Activated CD4-positive, alpha-beta T cell treated with anti-CD3 and anti-CD28 coated beads, Interleukin-2, amount 50 U/mL, for 16 hours (primary cell): ENCODE measurements at regions not wholly inside any gene's neighbourhood (a gene's known extent, or its start where the extent isn't known, plus 50 kb on each side); places are given as distances from the start of the nearest gene placed in this dataset.
"Not testable (repeated sequence)": the region's sequence is repeated elsewhere in the genome, so short reads cannot be mapped to it uniquely, and the experiment has no call there.

Experiments
- DNase-seq: peaks from one replicate; pipeline ENCODE4 v3.0.0-alpha.2; 2020

DNA sequence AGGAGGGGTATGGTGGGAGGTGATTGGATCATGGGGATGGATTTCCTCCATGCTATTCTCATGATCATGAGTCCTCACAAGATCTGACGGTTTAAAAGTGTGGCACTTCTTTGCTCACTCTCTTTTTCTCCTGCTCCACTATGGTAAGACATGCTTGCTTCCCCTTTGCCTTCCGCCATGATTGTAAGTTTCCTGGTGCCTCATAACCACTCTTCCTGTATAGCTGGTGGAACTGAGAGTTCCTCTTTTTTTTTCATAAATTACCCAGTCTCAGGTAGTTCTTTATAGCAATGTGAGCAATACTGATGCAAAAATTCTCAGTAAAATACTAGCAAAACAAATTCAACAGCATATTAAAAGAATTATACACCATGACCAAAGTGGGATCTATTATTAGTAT is 728.5 kb upstream of the SLC8A1 start:
- no peak for DNase-seq

DNA sequence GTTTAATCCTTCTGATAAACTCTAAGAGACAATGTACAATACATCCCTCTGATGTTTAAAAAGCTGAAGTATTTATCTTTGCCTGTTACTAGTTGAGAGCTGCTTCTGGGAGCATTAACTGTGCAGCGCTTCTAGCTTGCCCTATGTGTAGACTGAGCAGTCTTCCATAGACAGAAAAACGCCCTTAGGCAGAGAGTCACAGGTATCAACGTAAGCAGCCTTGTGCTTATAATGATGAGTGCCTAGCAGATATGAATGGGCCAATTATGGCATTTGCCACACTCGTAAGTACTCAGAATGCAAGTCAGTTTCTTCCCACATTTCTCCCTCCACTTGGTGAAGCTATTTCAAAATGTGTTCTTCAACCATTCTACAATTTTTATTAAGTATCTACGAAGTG is 731.1 kb upstream of the SLC8A1 start:
- no peak for DNase-seq

DNA sequence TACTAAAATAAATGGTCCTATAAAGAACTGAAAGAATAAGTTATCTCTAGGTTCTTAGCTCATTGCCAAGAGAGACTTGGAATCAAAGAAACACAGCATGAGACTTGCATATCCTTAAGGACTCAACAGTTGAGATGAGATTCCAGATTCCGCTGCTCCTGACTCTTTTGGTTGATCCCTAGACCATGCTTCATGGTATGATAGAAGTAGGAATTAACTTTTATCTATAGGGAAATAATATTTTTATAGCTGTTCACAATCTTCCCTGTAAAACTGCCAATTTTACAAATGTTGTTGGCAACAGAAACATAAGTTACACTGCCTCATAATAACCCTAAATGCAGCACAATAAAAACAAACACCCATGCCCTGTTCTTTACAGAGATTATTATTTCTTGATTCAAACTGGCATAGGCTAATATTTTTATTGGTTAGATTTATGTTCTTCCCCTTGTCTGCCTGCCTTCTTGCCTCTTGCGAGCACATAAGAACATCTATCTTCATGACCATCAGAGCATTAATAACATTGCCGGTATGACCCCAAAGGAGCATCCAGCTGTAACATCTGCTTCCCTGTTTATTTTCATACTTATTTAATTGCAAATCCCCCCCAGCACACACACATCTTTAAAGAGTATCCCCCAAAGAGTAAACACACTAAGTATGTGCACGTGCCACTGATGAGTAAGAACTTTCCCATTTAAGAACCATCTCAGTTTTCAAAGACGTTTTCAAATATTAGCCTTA is 735.7 kb upstream of the SLC8A1 start:
- DNase-seq = no peak

DNA sequence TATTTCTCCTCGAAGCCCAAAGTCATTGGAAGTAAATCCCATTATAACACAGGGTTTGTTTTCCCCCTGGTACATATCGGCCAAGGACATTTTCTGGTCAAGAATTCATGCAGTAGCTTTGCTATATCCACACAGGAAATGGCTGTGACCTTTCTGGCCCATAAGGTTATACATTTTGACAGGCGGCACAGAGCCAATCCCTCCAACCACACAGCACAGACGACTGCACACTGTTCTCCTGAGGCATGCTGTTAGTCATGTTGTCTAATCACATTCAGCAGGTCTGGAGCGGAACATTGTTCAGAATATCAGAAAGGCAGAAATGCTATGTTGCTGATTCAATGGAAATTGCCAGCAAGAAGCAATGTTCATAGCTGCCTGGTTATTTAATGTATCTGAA is 742.3 kb upstream of the SLC8A1 start:
- DNase-seq = no peak

DNA sequence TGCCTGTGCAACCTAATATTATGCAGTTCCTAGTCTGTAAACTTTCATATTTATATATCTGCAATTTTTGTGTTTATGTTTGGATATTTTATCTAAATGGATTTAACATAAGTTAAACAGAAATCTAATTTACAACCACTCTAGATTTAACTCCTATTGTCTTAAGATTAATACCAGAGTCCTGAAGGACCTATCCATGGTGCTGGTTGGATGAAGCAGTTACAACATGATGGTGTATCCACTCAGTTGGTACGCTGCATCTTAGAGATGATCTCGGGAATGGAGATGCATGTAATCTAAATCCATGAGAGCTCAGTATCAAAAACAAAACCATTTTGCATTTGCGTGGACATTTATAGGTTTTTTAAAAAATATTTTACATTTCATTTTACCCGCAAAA is 745.9 kb upstream of the SLC8A1 start:
- no peak for DNase-seq

DNA sequence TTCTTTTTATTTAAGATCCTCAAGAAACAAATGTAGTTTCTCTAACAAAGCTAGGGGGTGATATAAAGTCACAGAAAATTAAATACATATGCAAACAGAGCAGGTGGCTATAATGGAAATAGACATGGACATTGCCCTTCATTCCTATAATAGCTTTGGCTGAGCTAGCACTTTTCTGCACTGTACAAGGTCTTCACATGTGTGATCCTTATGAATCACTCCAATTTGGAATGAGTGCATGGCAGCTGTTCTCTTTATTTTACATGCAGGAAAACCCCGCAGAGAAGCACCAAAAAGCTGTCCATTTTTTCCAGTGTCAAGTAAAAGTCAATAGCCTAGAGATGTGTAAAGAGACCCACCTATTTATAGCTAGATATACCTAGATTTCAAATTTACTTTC is 747.4 kb upstream of the SLC8A1 start:
- DNase-seq = no peak

DNA sequence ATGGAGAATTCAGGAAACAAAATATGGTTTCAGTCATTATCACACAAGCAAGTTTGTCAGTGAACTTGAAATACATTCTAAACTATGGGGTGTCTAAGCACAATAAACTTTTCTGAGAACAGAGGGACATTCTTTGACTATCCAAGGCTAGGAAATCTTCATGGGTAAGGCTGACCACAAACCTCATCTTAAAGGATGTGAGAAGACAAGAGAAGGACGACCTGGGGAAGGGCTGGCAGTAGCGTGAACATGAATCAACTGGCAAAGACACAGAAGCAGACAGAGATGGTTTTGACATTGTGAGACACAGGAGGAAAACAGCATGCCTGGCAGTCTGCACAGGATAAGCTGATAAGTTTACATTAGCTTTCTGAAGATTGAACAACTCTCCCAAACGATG is 752.4 kb upstream of the SLC8A1 start:
- no peak for DNase-seq

DNA sequence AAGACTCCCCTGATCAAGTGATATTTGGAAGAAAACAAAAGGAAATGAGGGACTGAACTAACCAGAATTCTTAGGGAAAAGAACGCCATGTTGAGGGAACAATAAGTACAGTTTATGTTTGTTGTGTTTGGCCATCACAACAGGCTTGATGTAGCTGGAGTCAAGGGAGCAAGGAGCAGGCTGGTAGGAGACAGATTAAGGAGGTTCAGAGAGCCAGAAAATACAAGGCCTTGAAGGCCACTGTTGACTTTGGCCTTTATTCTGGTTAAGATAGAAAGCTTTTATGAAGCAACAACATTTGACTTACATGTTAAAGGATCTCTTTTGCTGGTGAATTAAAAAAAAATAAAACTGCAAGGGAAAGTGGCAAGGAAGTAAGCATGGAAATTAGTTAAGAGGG is 754.1 kb upstream of the SLC8A1 start:
- DNase-seq = no peak

DNA sequence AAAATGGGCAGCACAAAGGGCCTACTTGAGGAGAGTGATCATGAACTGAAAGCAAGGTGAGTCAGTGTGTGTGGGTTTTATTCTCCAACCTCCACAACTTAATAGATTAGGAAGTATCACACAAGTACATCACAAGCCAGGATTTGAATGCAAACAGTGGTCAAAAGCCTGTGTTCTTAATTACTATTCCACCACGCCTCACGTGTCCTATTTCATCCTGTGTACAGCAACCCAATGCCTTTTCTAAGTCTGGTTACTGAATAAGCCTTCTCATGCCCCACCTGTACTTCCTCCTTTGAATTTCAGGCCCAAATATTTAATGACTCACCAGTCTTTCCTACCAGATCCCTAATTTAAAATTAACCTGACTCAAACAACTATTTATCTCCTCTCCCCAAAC is 755.7 kb upstream of the SLC8A1 start:
- DNase-seq = no peak

DNA sequence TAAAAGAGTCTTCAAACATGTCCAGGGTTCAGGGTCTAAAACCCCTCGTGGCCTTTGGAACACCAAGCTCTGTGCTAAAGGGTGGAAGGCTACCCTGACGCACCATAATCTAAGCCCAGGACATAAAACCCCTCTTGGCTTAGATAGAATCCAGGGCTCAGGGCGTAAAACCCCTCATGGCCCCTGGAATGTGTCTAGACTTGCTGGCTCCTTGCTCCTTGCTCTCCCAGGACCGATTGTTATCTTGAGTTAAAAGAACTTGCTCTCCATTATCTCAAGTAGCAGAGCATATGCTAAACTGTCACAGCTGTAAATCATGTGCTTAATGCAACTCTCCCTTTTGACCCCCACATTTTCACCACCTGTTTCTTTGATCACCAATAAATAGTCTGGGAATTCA is 758.1 kb upstream of the SLC8A1 start:
- not testable (repeated sequence) for DNase-seq

DNA sequence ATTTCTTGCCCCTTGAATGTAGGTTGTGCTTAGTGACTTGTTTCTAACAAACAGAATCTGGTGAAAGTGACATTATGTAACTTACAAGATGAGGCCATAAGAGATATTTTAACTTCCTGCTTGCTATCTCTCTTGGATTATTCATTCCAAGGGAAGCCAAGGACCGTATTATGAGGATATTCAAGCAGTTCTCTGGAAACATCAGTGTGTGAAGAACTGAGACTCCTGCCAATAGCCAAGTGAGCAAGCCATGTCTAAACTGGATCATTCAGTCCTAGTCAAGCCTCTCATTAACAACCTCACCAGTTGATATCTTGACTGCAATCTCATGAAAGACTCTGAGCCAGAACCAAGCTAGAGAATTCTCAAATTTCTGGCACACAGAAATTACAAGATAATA is 765.1 kb upstream of the SLC8A1 start:
- DNase-seq = no peak

DNA sequence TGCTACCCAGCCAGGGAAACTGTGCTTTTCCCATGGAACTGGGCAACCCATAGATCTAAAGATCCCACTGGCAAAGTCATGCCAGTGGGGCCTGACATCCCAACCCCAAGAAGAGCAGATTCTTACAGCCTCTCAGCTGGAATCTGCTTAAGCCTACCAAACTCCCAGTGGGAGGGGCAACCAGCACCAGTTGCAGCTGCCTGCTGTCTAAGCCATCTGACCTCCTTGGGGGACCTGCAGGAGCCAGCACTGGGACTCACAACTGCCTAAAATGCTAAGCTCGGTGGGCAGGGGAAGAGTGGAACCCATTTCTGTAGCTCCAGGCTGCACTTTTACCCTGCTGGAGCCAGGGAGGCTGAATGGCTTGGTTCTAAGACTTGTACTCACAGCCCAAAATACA is 770.7 kb upstream of the SLC8A1 start:
- no peak for DNase-seq

DNA sequence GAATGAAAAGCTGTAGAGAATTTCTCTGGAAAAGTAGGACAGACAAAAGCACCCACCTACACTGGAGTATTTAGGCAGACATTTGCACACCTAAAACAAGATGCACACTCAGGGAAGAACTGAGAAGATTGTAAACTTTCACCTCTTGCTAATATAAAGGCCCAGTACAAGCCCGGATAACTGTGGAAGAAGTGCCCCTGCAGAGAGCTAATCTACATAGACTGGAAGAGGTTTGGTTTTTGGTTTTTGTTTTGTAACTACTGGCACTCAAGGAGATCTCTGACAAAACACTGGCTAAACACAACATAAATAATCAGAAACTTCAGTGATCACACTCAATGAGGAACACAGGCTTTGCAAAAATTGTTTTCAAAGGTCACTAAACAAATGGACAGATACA is 782.2 kb upstream of the SLC8A1 start:
- no peak for DNase-seq

DNA sequence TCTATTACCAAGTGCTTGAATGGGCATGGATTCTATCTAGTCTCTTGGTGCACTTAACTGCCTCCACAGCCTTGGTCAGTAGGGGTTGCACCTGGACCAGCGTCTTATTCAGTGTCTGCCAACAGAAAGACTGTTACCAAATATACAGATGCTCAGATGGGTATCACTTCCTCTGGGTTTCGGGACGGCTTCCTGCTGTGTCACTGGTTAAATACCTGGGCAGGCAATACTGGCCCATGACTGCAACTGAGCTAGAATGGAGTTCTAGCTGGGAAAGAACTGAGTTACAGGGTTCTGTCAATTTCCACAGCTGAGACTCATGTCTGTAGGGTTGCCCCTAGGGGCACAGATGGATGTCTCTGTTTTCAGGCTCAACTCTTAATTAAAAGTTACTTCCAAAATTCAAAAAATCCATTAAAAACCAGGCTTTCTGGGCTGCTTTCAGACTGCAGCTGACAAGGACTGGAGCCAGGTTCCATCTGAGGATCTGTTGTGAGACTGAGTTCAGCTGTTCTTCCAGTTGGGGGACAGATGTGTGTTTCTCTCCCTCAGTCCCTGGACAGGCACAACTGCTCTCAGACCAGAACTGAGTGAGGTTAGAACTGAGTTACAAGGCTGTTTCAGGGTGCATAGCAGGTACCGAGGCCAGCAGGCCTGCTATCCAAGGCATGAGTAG is 789.6 kb upstream of the SLC8A1 start:
- DNase-seq = no peak

DNA sequence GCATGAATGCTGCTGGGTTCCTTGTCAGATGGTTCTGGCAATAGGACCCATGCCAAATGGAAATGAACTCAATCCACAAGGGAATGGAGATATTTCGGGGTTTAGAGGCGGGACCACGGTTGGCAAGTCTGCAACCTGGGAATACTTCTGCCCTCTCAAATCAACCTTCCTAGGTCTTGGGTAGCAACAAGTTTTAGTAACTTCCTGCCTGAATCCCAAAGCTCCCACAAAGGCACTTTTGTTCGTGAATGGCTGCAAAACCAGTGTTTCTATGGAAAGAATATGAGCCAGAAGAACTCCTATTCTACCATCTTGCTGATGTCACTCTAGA is 790.1 kb upstream of the SLC8A1 start:
- no peak for DNase-seq

DNA sequence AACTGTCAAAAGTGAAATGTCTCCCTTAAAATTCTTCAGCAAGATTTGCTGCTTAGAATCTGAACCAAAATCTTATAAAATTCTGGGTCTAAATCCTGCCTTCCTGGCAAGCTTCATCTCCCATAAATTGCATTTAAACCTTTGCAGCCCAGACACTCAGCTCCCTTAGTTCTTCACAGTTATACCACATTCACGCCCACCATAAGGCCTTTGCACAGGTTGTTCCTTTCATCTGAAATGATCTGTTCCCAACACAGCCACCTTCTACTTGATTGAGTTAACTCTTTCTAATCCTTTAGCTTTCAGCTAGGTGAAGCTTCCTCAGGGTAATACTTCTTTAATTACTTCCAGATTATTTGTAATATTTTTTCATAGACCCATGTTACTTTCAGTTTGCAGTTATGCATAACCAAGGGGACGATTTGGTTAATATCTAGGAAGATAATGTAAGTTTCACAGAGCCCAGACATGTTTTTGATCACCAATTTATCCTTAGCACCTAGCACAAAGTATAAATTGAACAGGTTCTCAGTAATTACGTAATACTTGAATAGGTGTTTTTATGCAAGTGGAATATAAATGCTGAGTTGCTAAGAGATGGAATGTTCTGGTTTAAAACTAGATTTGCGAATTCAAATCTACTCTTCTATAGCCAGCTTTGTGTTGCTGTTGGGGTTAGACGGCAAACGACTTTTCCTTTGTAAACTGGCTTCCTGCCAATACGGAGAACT is 779.7 kb upstream of the PKDCC start:
- DNase-seq = no peak

DNA sequence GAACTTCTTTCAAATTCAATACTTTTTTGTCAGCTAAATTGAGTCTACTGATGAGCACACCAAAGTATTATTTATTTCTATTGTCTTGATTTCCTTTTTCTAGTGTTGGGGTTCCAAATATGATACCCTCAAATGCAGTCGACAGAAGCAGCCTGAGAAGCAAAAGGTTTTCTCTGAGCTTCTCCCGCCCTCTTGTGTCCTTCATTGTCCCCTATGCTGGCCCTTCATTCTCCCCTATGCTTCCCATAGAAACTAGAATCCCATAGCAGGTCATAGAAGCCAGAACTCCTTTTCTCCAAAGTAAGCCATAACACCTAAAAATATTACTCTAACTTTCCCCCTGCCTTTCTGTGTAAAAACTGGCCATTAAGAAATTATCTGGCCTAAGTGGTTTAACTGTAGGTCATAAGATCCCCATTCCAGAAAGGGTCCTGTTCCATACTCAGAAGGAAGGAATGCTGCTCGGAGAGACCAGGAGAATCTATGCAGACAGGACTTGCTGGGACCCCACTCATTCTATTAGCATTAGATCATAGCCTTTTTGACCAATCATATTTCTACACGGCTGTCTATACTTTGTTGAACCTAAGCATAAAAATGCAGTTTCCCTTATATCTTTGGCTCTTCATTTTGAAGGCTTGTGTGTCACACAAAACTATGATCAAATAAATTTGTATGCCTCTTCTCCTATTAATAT is 764.6 kb upstream of the PKDCC start:
- DNase-seq = no peak

DNA sequence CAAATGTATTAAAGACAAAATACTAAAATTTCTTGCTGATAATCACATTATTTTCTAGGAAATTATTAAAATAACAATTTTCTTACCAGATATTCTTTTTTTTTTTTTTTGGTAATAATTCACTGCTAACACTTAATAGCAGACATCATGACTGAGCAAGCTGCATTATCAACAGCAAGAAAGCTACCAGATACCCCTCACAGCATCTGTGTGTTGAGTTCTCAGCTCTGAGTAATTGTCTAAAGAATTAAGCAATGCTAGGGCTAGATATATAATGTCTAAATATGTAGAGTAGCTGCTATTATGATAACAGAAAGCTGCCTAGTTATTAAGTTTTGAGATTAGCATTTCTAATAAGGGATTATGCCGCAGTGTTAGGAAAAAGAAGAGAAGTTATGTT is 754.3 kb upstream of the PKDCC start:
- DNase-seq = no peak

DNA sequence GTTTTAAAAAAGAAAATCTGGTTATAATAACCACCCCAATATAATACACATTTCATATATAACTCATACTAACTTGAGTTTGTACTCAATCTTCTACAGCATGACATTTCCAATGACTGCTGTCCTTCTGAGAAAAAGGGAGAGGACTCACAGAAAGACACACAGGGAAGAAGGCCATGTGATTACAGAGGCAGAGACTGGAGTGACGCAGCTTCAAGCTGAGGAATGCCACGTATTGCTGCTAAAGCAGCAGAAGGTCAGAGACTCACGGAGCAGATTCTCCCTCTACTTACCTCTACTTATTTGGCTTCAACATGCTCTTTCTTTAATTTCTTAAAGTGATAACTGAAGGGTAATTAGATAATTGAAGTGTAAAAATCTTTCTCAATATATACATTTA is 753.5 kb upstream of the PKDCC start:
- DNase-seq = no peak

DNA sequence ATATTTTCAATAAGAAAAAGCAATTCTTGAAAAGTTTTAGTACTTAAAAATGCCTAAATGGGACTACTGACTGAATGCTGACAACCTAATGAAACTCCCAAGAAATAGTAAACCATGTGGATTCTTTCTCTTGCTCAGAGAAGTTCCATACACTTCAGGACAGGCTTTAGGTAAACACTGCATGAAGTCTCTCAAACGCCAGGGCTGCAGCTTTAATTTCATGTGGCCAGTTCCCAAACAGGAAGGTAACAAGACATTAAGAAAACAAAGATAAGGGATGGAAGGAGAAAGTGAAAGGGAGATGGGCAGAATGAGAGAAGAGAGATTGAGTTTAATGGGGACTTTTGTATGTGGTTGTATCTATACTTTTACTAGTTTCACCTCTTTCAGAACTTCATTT is 734.7 kb upstream of the PKDCC start:
- no peak for DNase-seq

DNA sequence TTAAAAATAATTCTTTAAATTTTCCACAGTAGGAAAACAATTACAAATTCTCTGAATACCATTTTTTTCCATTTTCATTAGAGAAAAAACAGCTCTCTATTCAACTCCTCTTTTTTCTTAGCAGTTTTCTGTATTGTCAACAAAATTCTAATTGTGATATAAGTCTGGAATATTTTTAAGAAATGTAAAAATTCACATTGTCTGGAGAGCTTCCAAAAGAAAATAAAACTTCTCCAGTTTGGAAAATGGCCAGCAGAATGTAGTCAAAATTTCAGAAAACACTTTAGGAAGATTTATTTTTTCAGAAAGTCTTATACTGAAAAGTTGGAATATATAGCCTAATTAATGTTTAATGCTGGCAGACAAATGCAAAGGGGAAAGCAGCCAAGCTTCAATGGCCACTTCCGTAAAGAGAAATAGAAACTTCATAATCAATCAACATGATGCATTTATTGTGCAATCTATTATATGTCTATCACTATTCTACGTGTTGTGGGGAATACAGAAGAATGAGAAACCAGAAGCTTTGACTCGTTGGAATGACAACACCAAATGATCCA is 733.2 kb upstream of the PKDCC start:
- no peak for DNase-seq

DNA sequence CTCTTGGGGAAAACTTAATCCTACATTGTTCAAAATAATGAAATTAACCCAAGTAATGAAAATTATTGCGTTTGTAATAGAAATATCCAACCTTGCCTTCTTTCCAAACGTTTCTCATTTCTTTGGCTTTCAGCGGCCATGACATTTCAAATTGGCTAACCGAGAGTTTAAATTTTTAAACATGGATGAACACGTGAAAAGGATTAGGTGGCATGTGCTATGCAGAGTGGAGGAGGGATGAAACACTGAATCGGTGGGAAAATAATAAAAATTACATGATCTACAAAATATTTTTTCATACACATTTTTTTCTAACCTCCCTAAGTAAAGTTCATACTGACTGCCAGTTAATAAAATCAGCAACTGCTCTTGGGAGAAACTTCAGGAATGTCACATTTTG is 728.4 kb upstream of the PKDCC start:
- no peak for DNase-seq

DNA sequence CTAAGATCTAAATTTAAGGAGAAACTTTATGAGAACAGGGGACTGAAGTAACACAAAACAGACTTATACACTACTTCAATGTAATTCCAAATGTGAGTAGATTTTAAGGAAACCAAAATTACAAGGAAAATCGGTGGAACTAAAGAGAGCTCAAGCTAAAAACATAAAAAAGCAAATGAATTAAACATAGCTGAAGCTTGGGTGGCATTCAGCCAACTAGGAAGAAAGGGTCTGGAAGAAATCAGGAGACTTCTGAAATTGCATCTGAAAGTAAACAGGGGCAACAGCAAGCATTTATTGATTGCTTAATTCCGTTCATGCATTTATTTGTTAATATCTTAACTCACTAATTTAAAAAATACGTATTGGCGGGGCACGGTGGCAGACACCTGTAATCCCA is 727.3 kb upstream of the PKDCC start:
- no peak for DNase-seq

DNA sequence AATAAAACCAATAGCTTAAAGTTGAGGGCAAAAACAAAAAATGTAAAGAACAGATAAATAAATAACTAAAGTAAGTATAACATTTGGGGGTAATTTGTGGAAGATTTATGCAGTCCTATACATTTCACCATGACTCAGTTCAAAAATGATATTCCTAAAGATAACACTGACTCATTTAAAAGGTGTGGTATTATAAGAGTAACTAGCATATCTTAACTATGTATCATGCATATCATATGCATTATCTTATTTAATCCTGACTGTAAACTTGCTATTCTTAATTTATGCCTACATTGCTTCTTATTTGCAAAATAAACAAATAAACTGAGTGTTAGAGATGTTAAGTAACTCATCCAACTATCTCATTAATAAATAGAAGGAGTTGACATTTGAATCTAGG is 726.5 kb upstream of the PKDCC start:
- no peak for DNase-seq
